ENCODE measurements at regions not wholly inside any gene's neighbourhood (a gene's known extent, or its start where the extent isn't known, plus 50 kb on each side); places are given as distances from the start of the nearest gene placed in this dataset.

GRCh38 chr3:88444251-88444650 is 294.5 kb downstream of the C3orf38 start:
- H3K18ac ChIP-seq (ENCODE audit: extremely low read depth, low read length) = no peak overlapping the region
- H2BK20ac ChIP-seq (ENCODE audit: low read length) = no peak overlapping the region
- 81% methylated on average over 1 of the region's 1 CpG; no CpG with 5 or more reads in 1 of the 2 experiments for WGBS, 2 experiments (ENCODE audit: extremely low coverage in 1 of 2, insufficient coverage in 1 of 2, insufficient read length in 1 of 2, insufficient replicate concordance in 2 of 2, low coverage in 1 of 2, low lambda C conversion rate in 2 of 2, missing lambda C conversion rate in 1 of 2)
- no peak overlapping the region for H2AFZ ChIP-seq (ENCODE audit: low read length)
- no peak overlapping the region for H3K4me2 ChIP-seq (ENCODE audit: insufficient read depth in 1 of 2, low read depth in 2 of 2, low read length in 2 of 2)
- no peak for DNase-seq (ENCODE audit: low read depth in 1 of 2, low spot score in 2 of 2)
- H2BK120ac ChIP-seq (replicated peaks; ENCODE audit: low read depth, low read length) = no peak overlapping the region
- no peaks in the 10 kb centered on the region for H3K27me3 ChIP-seq (replicated peaks in 1 of 4; ENCODE audit: control insufficient read depth in 3 of 4, extremely low read depth in 1 of 4, insufficient read depth in 3 of 4, low read length in 3 of 4)
- H4K20me1 ChIP-seq (replicated peaks in 1 of 2; ENCODE audit: control insufficient read depth in 1 of 2, insufficient read depth in 2 of 2, low read length in 2 of 2) = no peaks in the 10 kb centered on the region
- no peak overlapping the region for H4K5ac ChIP-seq (ENCODE audit: insufficient read length, low read depth, low read length)
- CTCF ChIA-PET (ENCODE audit: partially characterized antibody) = no interaction called here
- no peak overlapping the region for H3K27ac ChIP-seq (ENCODE audit: low read depth, low read length)
- no peak overlapping the region for H2BK15ac ChIP-seq (ENCODE audit: low read length)
- no peaks in the 10 kb centered on the region for H3K79me1 ChIP-seq (ENCODE audit: low read depth, low read length)
- no peak overlapping the region for H2BK5ac ChIP-seq (ENCODE audit: low read depth, low read length)
- no peaks in the 10 kb centered on the region for H3K79me2 ChIP-seq (ENCODE audit: control insufficient read depth in 1 of 2, insufficient read depth in 2 of 2, low read length in 2 of 2)
- H3K23me2 ChIP-seq (ENCODE audit: low read depth, low read length) = no peaks in the 10 kb centered on the region
- H3K23ac ChIP-seq (ENCODE audit: insufficient read length) = no peak overlapping the region
- no peak overlapping the region for H3K4me3 ChIP-seq (ENCODE audit: extremely low read depth in 1 of 4, insufficient read depth in 2 of 4, low read depth in 3 of 4, low read length in 4 of 4)
- H3K4me1 ChIP-seq (replicated peaks in 1 of 4; ENCODE audit: control insufficient read depth in 3 of 4, insufficient read depth in 4 of 4, low read length in 3 of 4) = no peaks in the 10 kb centered on the region
- H3K14ac ChIP-seq (ENCODE audit: insufficient read length) = no peak overlapping the region
- no peak overlapping the region for H3K9ac ChIP-seq (replicated peaks in 1 of 4; ENCODE audit: extremely low read depth in 1 of 4, low read depth in 3 of 4, low read length in 3 of 4)
- no peak overlapping the region for H2AK5ac ChIP-seq (ENCODE audit: low read depth, low read length)
- no peaks in the 10 kb centered on the region for H3K36me3 ChIP-seq (ENCODE audit: control insufficient read depth in 2 of 4, insufficient read depth in 4 of 4, low read length in 3 of 4)
- POLR2A ChIA-PET (ENCODE audit: partially characterized antibody) = no interaction called here
- no peak overlapping the region for H4K91ac ChIP-seq (replicated peaks; ENCODE audit: insufficient read length, low read length)
- H3K4ac ChIP-seq (replicated peaks; ENCODE audit: insufficient read length, low read depth, low read length) = no peak overlapping the region
- no peaks in the 10 kb centered on the region for H3K9me3 ChIP-seq (ENCODE audit: insufficient read depth in 2 of 2, low read depth in 1 of 2, low read length in 1 of 2)
- H4K8ac ChIP-seq (ENCODE audit: extremely low read depth, insufficient read depth, low read length) = no peak overlapping the region
- no peak overlapping the region for H2BK12ac ChIP-seq (ENCODE audit: low read depth, low read length)
- no peak overlapping the region for H3K56ac ChIP-seq (replicated peaks; ENCODE audit: insufficient read length, low read depth, low read length)
- FAIRE-seq = no peak
- TF ChIP-seq RXRA (IDR thresholded peaks at IDR 0.05; ENCODE audit: insufficient read depth, low read depth, low read length) = no peak
- TF ChIP-seq NANOG (IDR thresholded peaks at IDR 0.05; ENCODE audit: insufficient read depth, low read depth, low read length, poor library complexity, severe bottlenecking) = no peak
- TF ChIP-seq CBX8 (IDR thresholded peaks at IDR 0.05; ENCODE audit: borderline replicate concordance, low read depth, low read length) = no peak
- TF ChIP-seq ZNF274 (IDR thresholded peaks at IDR 0.05; ENCODE audit: borderline replicate concordance, extremely low read depth, low read length) = no peak

All from H1 (cell line).